HEK293T (cell line): ENCODE measurements at regions not wholly inside any gene's neighbourhood (a gene's known extent, or its start where the extent isn't known, plus 50 kb on each side); places are given as distances from the start of the nearest gene placed in this dataset.
A peak's percentile ranks its signal among the peaks of the same experiment; 100 is the strongest.

Source experiments
- CTCF ChIA-PET: fragments of 350-600 bp; formaldehyde crosslinking; extraction: SDS; loops from one replicate; lab custom pipeline; 2021; ENCODE audit warnings: antibody characterized with exemption, inconsistent platforms; lab: Yijun Ruan, JAX
- POLR2A ChIA-PET: fragments of 350-600 bp; formaldehyde crosslinking; extraction: SDS; loops from one replicate; lab custom pipeline; 2020; ENCODE audit warnings: antibody characterized with exemption, inconsistent platforms; lab: Yijun Ruan, JAX
- DNase-seq: peaks from one replicate; pipeline ENCODE4 v3.0.0; 2012; ENCODE audit warnings: mixed read lengths; ENCODE audit errors: extremely low spot score
- ARNT ChIP-seq: fragments of 450-650 bp; IDR thresholded peaks from 2 replicates; pipeline ENCODE4 v1.6.1; 2017; ENCODE audit warnings: mild to moderate bottlenecking
- BHLHE40 ChIP-seq: fragments of 450-650 bp; IDR thresholded peaks from 2 replicates; pipeline ENCODE4 v1.6.1; 2016; ENCODE audit warnings: mild to moderate bottlenecking, moderate library complexity, borderline replicate concordance
- CTBP1 ChIP-seq: fragments of 450-650 bp; IDR thresholded peaks from 2 replicates; pipeline ENCODE4 v1.6.1; 2016; ENCODE audit warnings: borderline replicate concordance
- ELF4 ChIP-seq: fragments of 450-650 bp; IDR thresholded peaks from 2 replicates; pipeline ENCODE4 v1.6.1; 2017; ENCODE audit warnings: antibody characterized with exemption
- FOXA1 ChIP-seq: fragments of 450-650 bp; IDR thresholded peaks from 2 replicates; pipeline ENCODE4 v1.6.1; 2016; ENCODE audit warnings: mild to moderate bottlenecking
- FOXK2 ChIP-seq: fragments of 450-650 bp; IDR thresholded peaks from 2 replicates; pipeline ENCODE4 v1.6.1; 2016; ENCODE audit warnings: mild to moderate bottlenecking
- FOXM1 ChIP-seq: fragments of 450-650 bp; IDR thresholded peaks from 2 replicates; pipeline ENCODE4 v1.6.1; 2017; ENCODE audit warnings: mild to moderate bottlenecking, borderline replicate concordance
- HDGF ChIP-seq: fragments of 450-650 bp; IDR thresholded peaks from 2 replicates; pipeline ENCODE4 v1.6.1; 2017; ENCODE audit warnings: antibody characterized with exemption, borderline replicate concordance
- L3MBTL2 ChIP-seq: fragments of 450-650 bp; conservative IDR thresholded peaks from 2 replicates; pipeline ENCODE4 v1.6.1; 2016; ENCODE audit warnings: mild to moderate bottlenecking
- LEF1 ChIP-seq: fragments of 450-650 bp; IDR thresholded peaks from 2 replicates; pipeline ENCODE4 v1.6.1; 2017; ENCODE audit warnings: mild to moderate bottlenecking, borderline replicate concordance
- NFRKB ChIP-seq: fragments of 450-650 bp; IDR thresholded peaks from 2 replicates; pipeline ENCODE4 v1.6.1; 2016; ENCODE audit warnings: mild to moderate bottlenecking, moderate library complexity
- SP1 ChIP-seq: fragments of 450-650 bp; IDR thresholded peaks from 2 replicates; pipeline ENCODE4 v1.6.1; 2017
- SUZ12 ChIP-seq: fragments of 450-650 bp; IDR thresholded peaks from 2 replicates; pipeline ENCODE4 v1.6.1; 2016; ENCODE audit warnings: mild to moderate bottlenecking
- TARDBP ChIP-seq: fragments of 450-650 bp; IDR thresholded peaks from 2 replicates; pipeline ENCODE4 v1.6.1; 2016
- ZNF384 ChIP-seq: fragments of 450-650 bp; IDR thresholded peaks from 2 replicates; pipeline ENCODE4 v1.6.1; 2016
- TF ChIP-seq, protein P1 (sequence below): fragments of 450-650 bp; IDR thresholded peaks from 2 replicates; pipeline ENCODE4 v1.6.1; 2016

DNA sequence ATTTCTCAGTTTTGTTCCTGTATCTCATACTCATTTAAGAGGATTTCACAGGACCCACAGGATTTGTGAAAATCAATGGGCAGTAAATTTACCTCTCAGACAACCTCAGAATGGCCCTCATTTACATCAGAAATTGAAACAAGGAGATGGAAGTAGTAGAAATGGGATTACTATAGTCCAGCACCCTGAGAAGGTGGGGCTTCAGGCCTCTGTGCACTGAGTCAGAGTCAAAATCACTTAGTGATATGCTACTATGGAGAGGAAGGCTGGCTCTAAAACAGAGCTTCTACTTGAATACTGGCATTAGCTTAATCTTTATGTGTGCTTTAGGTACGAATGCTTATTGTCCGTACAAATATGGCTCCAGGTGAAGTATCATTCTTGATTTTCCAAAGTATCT, 159.3 kb downstream of the CEP120 start:
- ChIA-PET POLR2A (no interaction called here), CTCF (interaction anchor here (1.0 kb wide), 1 partner anchor 11 kb away, joined by 3 read pairs; no protein-coding TSS in a partner anchor)
- TF ChIP-seq BHLHE40: no peak
- no peak for TF ChIP-seq FOXA1
- no peak for TF ChIP-seq LEF1
- TF ChIP-seq SUZ12: no peak
- TF ChIP-seq SP1: no peak
- no peak for TF ChIP-seq FOXM1
- no peak for TF ChIP-seq ZNF384
- TF ChIP-seq L3MBTL2: no peak
- TF ChIP-seq ARNT: no peak
- no peak for DNase-seq

DNA sequence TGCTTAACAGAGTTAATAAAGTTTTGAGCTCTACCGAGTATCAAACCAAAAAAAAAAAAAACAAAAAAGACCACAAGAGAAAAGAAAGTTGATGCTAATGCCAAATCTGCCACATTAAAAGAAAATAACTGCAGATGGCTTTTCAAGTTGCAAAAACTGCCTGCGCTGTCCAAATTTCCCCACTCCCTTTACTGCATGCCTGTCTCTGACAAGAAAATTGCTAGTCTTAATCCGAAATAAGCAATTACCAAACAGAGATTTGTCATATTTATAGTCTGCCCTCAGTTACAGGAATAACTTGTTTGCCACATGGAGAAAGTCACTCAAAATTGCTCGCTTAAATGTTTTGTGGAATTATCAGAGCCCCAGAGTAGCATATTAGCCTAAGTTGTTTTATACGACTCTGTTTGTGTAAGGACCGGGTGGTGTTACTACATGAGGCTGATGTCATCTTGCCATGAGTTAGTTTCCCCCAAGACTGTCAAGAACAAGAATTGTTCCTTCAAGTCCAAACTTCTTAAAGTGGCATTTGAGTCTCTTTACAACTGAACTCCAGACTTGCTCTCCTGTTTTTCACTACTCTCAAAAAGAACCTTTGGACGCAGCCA, 160.9 kb downstream of the CEP120 start:
- TF ChIP-seq, protein P1, sequence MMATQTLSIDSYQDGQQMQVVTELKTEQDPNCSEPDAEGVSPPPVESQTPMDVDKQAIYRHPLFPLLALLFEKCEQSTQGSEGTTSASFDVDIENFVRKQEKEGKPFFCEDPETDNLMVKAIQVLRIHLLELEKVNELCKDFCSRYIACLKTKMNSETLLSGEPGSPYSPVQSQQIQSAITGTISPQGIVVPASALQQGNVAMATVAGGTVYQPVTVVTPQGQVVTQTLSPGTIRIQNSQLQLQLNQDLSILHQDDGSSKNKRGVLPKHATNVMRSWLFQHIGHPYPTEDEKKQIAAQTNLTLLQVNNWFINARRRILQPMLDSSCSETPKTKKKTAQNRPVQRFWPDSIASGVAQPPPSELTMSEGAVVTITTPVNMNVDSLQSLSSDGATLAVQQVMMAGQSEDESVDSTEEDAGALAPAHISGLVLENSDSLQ: peak; percentile 17; the same call in 1 of the 2 replicates
- TF ChIP-seq SUZ12 (no peak), ZNF384 (peak; percentile 78)
- DNase-seq: no peak
- ChIA-PET POLR2A (no interaction called here), CTCF (no interaction called here)

DNA sequence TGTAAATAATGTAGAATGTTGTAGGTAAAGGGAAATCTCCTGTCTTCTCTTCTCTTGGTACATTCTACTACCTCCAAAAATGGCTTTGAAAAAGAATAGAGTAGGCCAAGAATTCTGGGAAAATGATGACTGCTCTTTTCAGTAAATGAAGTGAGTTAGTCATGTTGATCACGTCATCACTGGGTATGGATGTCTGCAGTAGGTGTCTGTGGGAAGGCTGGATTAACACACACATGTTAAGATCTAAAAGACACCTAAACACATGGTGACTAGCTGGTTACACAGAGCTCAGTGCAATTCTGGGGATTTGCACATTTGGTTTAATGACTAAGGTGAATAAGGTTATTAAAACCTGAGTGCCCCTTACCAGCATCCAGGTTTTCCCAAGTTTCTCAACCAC, 161.5 kb downstream of the CEP120 start:
- CTCF ChIA-PET: no interaction called here
- TF ChIP-seq BHLHE40 (no peak), ARNT (no peak), NFRKB (no peak), SP1 (no peak), SUZ12 (no peak), LEF1 (no peak)
- TF ChIP-seq, protein P1: no peak
- no peak for DNase-seq
- POLR2A ChIA-PET: no interaction called here

DNA sequence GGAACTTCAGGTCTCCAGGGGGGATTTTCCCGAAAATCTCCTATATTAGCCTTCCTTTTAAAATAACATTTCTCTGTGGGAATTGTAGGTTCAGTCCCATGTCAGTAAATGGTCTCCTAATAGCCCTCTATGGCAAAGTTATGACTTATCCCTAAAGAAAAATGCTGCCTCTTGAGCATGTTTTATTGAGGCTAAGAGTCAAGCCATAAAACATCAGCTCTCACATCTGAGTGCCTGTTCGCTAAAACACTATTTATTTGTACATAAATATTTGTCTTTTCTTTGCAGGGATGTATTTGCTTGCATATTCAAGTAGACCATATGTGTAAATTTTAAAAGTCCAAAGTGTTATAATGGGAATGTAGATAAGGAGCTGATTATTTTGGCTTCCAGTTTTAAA, 160.4 kb downstream of the PRDM6 start:
- POLR2A ChIA-PET: interaction anchor here (1.2 kb wide), 1 partner anchor 14 kb away, joined by 3 read pairs; no protein-coding TSS in a partner anchor
- CTCF ChIA-PET: no interaction called here
- TF ChIP-seq, protein P1: no peak
- TF ChIP-seq SUZ12: no peak
- TF ChIP-seq LEF1: no peak
- TF ChIP-seq TARDBP: no peak
- TF ChIP-seq CTBP1: no peak
- no peak for TF ChIP-seq HDGF
- no peak for TF ChIP-seq L3MBTL2
- TF ChIP-seq FOXA1: no peak
- TF ChIP-seq BHLHE40: no peak
- no peak for TF ChIP-seq ARNT
- TF ChIP-seq ELF4: no peak
- no peak for TF ChIP-seq FOXK2
- no peak for TF ChIP-seq NFRKB
- no peak for TF ChIP-seq ZNF384
- no peak for TF ChIP-seq SP1
- TF ChIP-seq FOXM1: no peak

DNA sequence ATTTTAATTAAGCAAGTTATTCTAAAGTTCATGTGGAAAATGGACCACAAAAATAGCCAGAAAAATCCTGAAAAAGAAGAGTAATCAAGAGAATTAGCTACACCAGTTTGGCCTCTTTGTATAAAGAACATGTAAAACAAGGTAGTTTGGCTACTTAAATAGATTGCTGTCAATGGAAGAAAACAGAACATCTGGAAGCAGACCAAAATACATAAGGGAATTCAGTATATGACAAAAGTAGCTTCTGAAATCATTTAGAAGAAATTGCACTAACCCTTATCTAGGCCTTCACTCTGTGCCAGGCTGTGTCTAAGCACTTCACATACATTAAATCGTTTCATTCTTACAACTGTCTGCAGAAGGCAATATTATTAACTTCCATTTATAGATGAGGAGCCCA, 156.6 kb downstream of the PRDM6 start:
- TF ChIP-seq TARDBP (no peak), NFRKB (no peak), ARNT (no peak), FOXK2 (no peak), ELF4 (no peak), ZNF384 (no peak), FOXA1 (no peak), HDGF (no peak), SUZ12 (no peak), CTBP1 (no peak), FOXM1 (no peak)
- TF ChIP-seq, protein P1: no peak
- DNase-seq: no peak
- ChIA-PET CTCF (no interaction called here), POLR2A (no interaction called here)

More for the DNA sequence above, 160.4 kb downstream of the PRDM6 start:
- no peak for DNase-seq

DNA sequence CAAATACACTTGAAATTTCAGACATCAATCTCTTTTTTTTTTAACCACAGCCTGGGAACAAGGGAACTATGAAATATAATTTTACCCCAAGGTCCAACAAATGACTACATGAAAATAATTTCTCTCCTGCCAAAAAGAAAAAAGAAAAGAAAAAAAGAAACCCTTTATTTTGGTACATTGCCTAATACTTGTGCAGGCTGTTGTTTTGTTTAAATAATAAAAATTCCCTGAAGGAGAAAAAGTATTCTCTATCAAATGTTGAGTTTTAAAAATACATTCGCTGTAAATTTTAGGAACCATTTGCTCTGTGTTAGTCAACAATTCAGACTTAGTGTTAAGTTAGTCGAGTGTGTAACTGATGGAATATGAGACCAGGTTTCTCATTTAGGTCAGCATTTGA, 155.4 kb downstream of the PRDM6 start:
- ChIA-PET POLR2A (no interaction called here), CTCF (interaction anchor here (0.8 kb wide), 1 partner anchor 366 kb away, joined by 3 read pairs; no protein-coding TSS in a partner anchor)
- DNase-seq: no peak
- TF ChIP-seq TARDBP: no peak
- TF ChIP-seq FOXM1: no peak
- no peak for TF ChIP-seq L3MBTL2
- no peak for TF ChIP-seq FOXK2
- TF ChIP-seq HDGF: no peak
- no peak for TF ChIP-seq LEF1
- TF ChIP-seq SUZ12: no peak
- no peak for TF ChIP-seq FOXA1
- TF ChIP-seq ELF4: no peak
- no peak for TF ChIP-seq SP1
- no peak for TF ChIP-seq ARNT
- no peak for TF ChIP-seq CTBP1
- no peak for TF ChIP-seq ZNF384
- TF ChIP-seq NFRKB: no peak
